Muscle of leg (tissue), 3 donors: ENCODE measurements at regions not wholly inside any gene's neighbourhood (a gene's known extent, or its start where the extent isn't known, plus 50 kb on each side); places are given as distances from the start of the nearest gene placed in this dataset.

Experiments
- DNase-seq: peaks from one replicate; pipeline ENCODE4 v3.0.0; 2013
- H3K27ac ChIP-seq: one replicate; pipeline ENCODE4 v1.5.1; 2013; ENCODE audit warnings: mild to moderate bottlenecking, low read length, control low read depth
- H3K27me3 ChIP-seq: one replicate; pipeline ENCODE4 v1.6.1; 2013; ENCODE audit warnings: low read length; ENCODE audit not compliant: control insufficient read depth, insufficient read depth
- H3K36me3 ChIP-seq: one replicate; pipeline ENCODE4 v1.6.1; 2013; ENCODE audit warnings: low read length; ENCODE audit not compliant: control insufficient read depth, insufficient read depth
- H3K4me1 ChIP-seq: one replicate; pipeline ENCODE4 v1.6.1; 2013; ENCODE audit warnings: low read length; ENCODE audit not compliant: control insufficient read depth, insufficient read depth
- H3K4me3 ChIP-seq: one replicate; pipeline ENCODE4 v1.5.1; 2013; ENCODE audit warnings: low read length, control low read depth
- H3K9me3 ChIP-seq: replicated peaks from 2 replicates; pipeline ENCODE4 v1.6.1; 2013; ENCODE audit warnings: low read depth, low read length; ENCODE audit not compliant: control insufficient read depth
- WGBS: methylation state at CpG from one replicate; pipeline ENCODE4 v1.1.5; 2013; ENCODE audit warnings: missing lambda C conversion rate; ENCODE audit not compliant: insufficient coverage; 5-methylcytosine and 5-hydroxymethylcytosine counted together

GRCh38 chr12:67811437-67812361, 163.2 kb downstream of the DYRK2 start:
- WGBS = no CpG with 5 or more reads among the region's 1 CpG
- Histone ChIP-seq H3K27me3 (no peaks in the 10 kb centered on the region), H3K4me1 (peaks cover 5% of the 10 kb centered on the region), H3K9me3 (peaks cover 8% of the 10 kb centered on the region), H3K36me3 (no peaks in the 10 kb centered on the region), H3K4me3 (no peak overlapping the region), H3K27ac (no peak overlapping the region)
- DNase-seq = no peak

- WGBS = no CpG with 5 or more reads among the region's 4 CpGs
- no peak overlapping the region for H3K27ac ChIP-seq
- H3K4me3 ChIP-seq = no peak overlapping the region
- H3K4me1 ChIP-seq = peaks cover 3% of the 10 kb centered on the region
- no peaks in the 10 kb centered on the region for H3K27me3 ChIP-seq
- H3K9me3 ChIP-seq = peaks cover 10% of the 10 kb centered on the region
- no peaks in the 10 kb centered on the region for H3K36me3 ChIP-seq
- no peak for DNase-seq
Measured at GRCh38 chr12:67813456-67813904, 164.9 kb downstream of the DYRK2 start.

- WGBS = no CpG with 5 or more reads among the region's 2 CpGs
- DNase-seq = no peak
- H3K27ac ChIP-seq = no peak overlapping the region
- H3K27me3 ChIP-seq = no peaks in the 10 kb centered on the region
- H3K36me3 ChIP-seq = no peaks in the 10 kb centered on the region
- H3K9me3 ChIP-seq = peaks cover 10% of the 10 kb centered on the region
- no peaks in the 10 kb centered on the region for H3K4me1 ChIP-seq
- no peak overlapping the region for H3K4me3 ChIP-seq
Measured at GRCh38 chr12:67816269-67816668, 167.7 kb downstream of the DYRK2 start.

DNA sequence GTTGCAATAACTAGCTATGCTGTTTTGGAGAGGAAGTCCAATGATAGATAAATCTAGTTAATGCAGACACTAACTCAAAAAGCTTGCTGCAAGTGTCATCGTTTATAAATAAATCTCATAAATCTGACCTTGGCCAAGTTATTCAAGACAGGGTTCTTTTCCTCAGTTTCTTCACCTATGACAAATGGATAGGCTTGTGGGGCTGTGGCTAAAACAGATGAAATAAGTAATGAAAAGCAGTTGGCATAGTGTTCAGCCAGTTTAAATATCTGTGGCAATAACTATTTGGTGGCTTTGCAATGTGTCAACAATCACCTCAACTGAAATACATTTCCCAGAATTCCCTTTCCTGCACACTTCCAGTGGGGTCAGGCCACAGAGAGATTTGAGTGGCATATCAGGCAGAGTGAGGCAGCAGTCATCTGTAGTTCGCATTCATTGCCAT, 169.9 kb downstream of the DYRK2 start:
- DNase-seq = no peak
- WGBS = 100% methylated on average over 1 of the region's 2 CpGs
- no peak overlapping the region for H3K4me3 ChIP-seq
- no peak overlapping the region for H3K27ac ChIP-seq
- H3K4me1 ChIP-seq = no peaks in the 10 kb centered on the region
- no peaks in the 10 kb centered on the region for H3K27me3 ChIP-seq
- H3K36me3 ChIP-seq = no peaks in the 10 kb centered on the region
- H3K9me3 ChIP-seq = peaks cover 10% of the 10 kb centered on the region

- no CpG with 5 or more reads among the region's 2 CpGs for WGBS
- no peaks in the 10 kb centered on the region for H3K4me1 ChIP-seq
- H3K36me3 ChIP-seq = no peaks in the 10 kb centered on the region
- no peak overlapping the region for H3K27ac ChIP-seq
- no peak for DNase-seq
- no peak overlapping the region for H3K4me3 ChIP-seq
- H3K9me3 ChIP-seq = peaks cover 10% of the 10 kb centered on the region
- H3K27me3 ChIP-seq = no peaks in the 10 kb centered on the region
Measured at GRCh38 chr12:67819902-67820301, 169.3 kb upstream of the IFNG-AS1 start.

GRCh38 chr12:67820694-67821093, 168.6 kb upstream of the IFNG-AS1 start:
- Histone ChIP-seq H3K36me3 (no peaks in the 10 kb centered on the region), H3K27ac (peak overlapping the region; percentile 26), H3K4me3 (no peak overlapping the region), H3K4me1 (no peaks in the 10 kb centered on the region), H3K9me3 (peaks cover 5% of the 10 kb centered on the region), H3K27me3 (no peaks in the 10 kb centered on the region)
- no peak for DNase-seq
- 67% methylated on average over 4 of the region's 7 CpGs for WGBS

- Histone ChIP-seq H3K27me3 (no peaks in the 10 kb centered on the region), H3K36me3 (no peaks in the 10 kb centered on the region), H3K4me1 (peaks cover 3% of the 10 kb centered on the region), H3K27ac (no peak overlapping the region), H3K9me3 (no peaks in the 10 kb centered on the region), H3K4me3 (no peak overlapping the region)
- no CpG with 5 or more reads among the region's 1 CpG for WGBS
- no peak for DNase-seq
Measured at GRCh38 chr12:67822826-67823225, 166.4 kb upstream of the IFNG-AS1 start.

DNA sequence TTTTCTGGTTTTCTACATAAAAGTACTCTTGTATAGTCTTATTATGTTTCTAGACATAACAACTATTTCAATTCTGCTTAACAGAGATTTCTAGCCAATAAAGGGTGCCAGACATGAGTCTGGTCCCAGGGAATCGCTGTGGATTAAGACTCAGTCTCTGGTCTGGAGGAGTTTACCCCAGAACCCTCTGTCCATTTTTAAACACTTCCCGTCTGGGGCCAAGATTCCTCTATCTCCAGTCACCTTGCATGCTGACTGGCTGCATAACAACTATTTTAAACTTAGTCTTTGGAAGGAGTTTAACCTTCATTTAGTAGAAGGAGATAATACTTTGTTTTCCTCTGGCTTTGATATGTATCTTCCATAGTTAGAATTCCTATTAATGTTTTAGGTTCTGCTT, 163.1 kb upstream of the IFNG-AS1 start:
- no peak for DNase-seq
- Histone ChIP-seq H3K27ac (no peak overlapping the region), H3K4me1 (peaks cover 8% of the 10 kb centered on the region), H3K9me3 (no peaks in the 10 kb centered on the region), H3K36me3 (no peaks in the 10 kb centered on the region), H3K4me3 (no peak overlapping the region), H3K27me3 (no peaks in the 10 kb centered on the region)
- no CpG with 5 or more reads among the region's 2 CpGs for WGBS

DNA sequence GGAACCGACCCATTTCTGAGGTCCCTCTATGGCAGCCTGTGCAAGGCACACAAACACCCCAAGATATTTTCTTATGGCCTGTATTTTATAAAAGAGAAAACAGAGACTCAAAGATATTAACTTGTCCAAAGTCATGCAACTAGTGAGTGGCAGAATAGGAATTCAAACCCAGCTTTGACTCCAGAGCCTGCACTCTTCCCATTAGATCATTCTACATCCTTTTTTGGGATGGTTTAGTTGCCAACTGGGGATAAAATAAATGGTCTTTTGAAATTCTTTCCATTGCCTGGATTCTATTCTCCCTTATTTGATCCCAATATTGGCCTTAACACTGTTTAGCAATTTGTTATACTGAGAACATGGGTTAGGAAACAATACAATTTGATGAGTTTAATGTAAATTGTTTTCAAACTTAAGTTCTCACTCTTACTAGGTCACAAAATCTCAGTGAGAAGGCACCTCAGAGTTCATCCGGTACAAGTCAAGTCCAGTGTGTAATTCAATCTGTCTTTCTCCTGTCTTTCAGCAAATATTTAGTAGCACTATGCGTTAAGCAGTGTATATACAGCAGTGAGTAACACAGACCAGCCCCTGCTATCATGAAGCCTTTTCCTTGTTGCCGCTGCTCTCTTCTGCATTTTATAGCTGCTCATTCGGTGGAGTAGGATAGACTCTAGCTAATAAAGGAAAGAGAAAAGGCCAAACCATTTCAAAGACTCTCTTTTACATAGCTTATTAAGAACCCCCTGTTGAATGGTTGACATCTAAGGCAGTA, 162.1 kb upstream of the IFNG-AS1 start:
- no peaks in the 10 kb centered on the region for H3K36me3 ChIP-seq
- peak overlapping the region; percentile 83 for H3K27ac ChIP-seq
- WGBS = no CpG with 5 or more reads among the region's 5 CpGs
- no peaks in the 10 kb centered on the region for H3K27me3 ChIP-seq
- no peak overlapping the region for H3K4me3 ChIP-seq
- DNase-seq = peak; percentile 54
- peaks cover 8% of the 10 kb centered on the region for H3K4me1 ChIP-seq
- no peaks in the 10 kb centered on the region for H3K9me3 ChIP-seq

DNA sequence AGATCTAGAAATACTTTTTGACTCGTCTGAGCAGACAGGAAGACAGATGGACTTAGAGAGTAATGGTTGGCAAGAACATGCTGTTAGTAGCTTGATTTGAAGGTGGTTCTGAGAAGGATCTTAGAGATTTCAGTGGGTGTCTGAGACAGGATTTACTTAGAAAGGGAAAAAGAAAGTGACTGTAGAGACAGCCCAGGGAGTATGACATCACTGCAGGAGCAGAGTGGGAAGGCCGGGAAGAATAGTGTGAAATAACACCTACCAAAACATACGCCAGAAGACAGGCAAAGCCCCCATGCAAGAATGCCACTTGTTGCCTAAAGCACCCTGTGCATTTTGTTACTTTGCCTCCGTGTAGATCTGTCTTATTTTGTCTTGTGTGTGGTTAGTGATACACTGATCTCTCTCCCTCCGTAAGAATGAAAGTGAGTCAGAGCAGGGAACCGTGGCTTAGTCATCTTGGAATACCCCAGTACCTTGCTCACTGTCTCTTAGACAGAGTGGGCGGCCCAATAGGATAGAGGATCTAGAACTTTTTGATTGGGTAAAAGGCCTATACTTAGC, 161.3 kb upstream of the IFNG-AS1 start:
- H3K27ac ChIP-seq = peak overlapping the region; percentile 83
- WGBS = 55% methylated on average over 2 of the region's 7 CpGs
- peak; percentile 84 for DNase-seq
- H3K4me1 ChIP-seq = peaks cover 8% of the 10 kb centered on the region
- no peaks in the 10 kb centered on the region for H3K36me3 ChIP-seq
- H3K27me3 ChIP-seq = no peaks in the 10 kb centered on the region
- no peaks in the 10 kb centered on the region for H3K9me3 ChIP-seq
- H3K4me3 ChIP-seq = no peak overlapping the region
